ENCODE measurements at regions not wholly inside any gene's neighbourhood (a gene's known extent, or its start where the extent isn't known, plus 50 kb on each side); places are given as distances from the start of the nearest gene placed in this dataset.
"Not testable (repeated sequence)": the region's sequence is repeated elsewhere in the genome, so short reads cannot be mapped to it uniquely, and the experiment has no call there.

DNA sequence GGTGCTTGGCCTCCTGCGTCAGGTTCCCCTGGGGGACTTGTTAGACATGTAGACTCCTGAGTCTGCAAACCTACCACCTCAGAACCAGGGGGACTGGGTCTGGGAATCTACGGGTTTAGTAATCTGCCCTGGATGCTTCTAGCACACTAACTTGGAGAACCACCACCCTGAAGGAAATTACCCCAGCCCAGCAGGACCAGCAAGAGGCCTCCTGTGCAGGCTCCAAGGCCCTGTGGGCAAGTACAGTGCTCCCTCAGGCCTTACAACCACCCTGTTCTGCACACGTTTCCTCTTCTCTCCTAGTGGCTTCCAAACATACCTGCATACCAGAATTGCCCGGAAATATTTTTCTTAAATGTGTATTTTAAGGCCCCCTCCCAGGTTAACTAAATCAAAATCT lies 423.0 kb downstream of the FUT8 start:
- no peaks in the 10 kb centered on the region for H3K27me3 Mint-ChIP-seq
- H3K4me3 ChIP-seq (ENCODE audit: low read length) = no peak overlapping the region
- H3K4me1 ChIP-seq (ENCODE audit: insufficient read depth, low read length) = peaks cover 37% of the 10 kb centered on the region
- no peak overlapping the region for H3K27ac ChIP-seq (ENCODE audit: low read depth, low read length)
- peaks cover 0 to 3% (median 0%) of the 10 kb centered on the region in 5 donors for H3K9me3 Mint-ChIP-seq
- H3K4me3 Mint-ChIP-seq = no peak overlapping the region
- H3K27me3 ChIP-seq (ENCODE audit: insufficient read depth, low read length, poor library complexity, severe bottlenecking) = no peaks in the 10 kb centered on the region
- no peaks in the 10 kb centered on the region for H3K9me3 ChIP-seq (ENCODE audit: low read length)
- peaks cover 53 to 70% (median 58%) of the 10 kb centered on the region in 3 donors for H3K4me1 Mint-ChIP-seq
- peaks cover 0 to 2% (median 0%) of the 10 kb centered on the region in 3 donors for H3K36me3 Mint-ChIP-seq
- POLR2A ChIA-PET = no interaction called here
- DNase-seq = no peak
- H3K36me3 ChIP-seq (ENCODE audit: insufficient read depth, low read length) = no peaks in the 10 kb centered on the region
- CTCF ChIA-PET = no interaction called here
- H3K27ac Mint-ChIP-seq = peak overlapping the region in 1 of 8 donors; percentile 14

DNA sequence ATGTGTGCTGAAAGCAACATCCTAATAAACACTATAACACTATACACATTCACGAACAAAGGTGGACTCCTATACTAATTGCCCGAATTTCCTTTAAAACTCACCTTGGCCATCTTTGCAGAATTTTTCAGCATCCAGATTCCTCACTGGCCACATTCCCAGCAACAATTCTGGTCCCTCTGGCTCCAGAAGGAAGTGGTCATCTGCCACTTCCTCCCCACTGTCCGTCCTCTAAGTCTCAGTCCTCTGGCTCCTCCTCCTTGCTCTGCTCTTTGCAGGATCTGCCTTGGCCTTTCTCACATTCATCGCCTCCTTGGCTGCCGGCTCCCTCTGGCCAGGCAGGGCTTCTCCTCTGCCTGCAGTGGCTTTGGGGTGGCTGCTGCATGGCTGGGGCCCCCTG lies 426.0 kb downstream of the FUT8 start:
- Mint-ChIP-seq H3K4me3 (peak overlapping the region in 1 of 7 donors; percentile 47), H3K27ac (peak overlapping the region in 1 of 8 donors; percentile 27), H3K36me3 (peaks cover 0 to 2% (median 0%) of the 10 kb centered on the region in 3 donors), H3K27me3 (peaks cover 0 to 1% of the 10 kb centered on the region in 2 donors), H3K9me3 (peaks cover 0 to 3% (median 0%) of the 10 kb centered on the region in 5 donors), H3K4me1 (peaks cover 49 to 83% (median 65%) of the 10 kb centered on the region in 3 donors)
- ChIA-PET CTCF (no interaction called here), POLR2A (no interaction called here)
- H3K4me1 ChIP-seq (ENCODE audit: insufficient read depth, low read length) = peaks cover 36% of the 10 kb centered on the region
- H3K27ac ChIP-seq (ENCODE audit: low read depth, low read length) = no peak overlapping the region
- no peaks in the 10 kb centered on the region for H3K9me3 ChIP-seq (ENCODE audit: low read length)
- H3K36me3 ChIP-seq (ENCODE audit: insufficient read depth, low read length) = no peaks in the 10 kb centered on the region
- no peak overlapping the region for H3K4me3 ChIP-seq (ENCODE audit: low read length)
- DNase-seq = no peak
- no peaks in the 10 kb centered on the region for H3K27me3 ChIP-seq (ENCODE audit: insufficient read depth, low read length, poor library complexity, severe bottlenecking)

DNA sequence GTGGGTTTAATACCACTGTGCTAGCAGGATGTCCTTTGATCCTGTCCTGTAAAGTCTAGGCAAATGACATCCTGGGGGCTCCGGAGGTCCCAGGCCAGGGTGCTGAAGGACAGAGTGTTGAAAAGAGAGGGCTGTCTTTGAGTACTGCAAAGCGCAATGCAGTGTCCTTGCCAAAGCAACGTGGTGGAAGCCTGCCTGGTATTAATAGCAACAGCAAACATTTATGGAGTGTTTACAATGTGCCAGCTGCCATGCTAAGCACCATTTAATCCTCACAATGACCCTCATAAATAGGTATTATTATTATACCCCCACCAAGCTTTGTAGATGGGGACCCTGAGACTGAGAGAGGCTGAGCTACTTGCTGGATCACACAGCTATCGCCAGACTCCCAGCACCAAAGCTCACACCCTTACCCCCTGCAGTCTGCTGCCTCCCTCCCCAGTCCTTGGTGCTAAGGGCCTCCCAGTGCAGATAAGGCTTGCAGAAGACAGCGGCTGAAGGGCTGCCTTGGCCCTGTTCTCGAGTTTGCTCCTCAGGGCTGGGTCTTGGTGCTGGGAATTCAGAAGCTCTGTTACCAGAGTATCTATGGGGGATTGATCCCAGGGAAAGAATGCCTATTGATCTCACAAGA lies 427.7 kb downstream of the FUT8 start:
- H3K27me3 Mint-ChIP-seq = peaks cover 0 to 1% of the 10 kb centered on the region in 2 donors
- H3K27me3 ChIP-seq (ENCODE audit: insufficient read depth, low read length, poor library complexity, severe bottlenecking) = no peaks in the 10 kb centered on the region
- H3K36me3 ChIP-seq (ENCODE audit: insufficient read depth, low read length) = no peaks in the 10 kb centered on the region
- ChIA-PET CTCF (interaction anchor here (0.8 to 1.5 kb wide), 3 partner anchors 12 to 119 kb away, joined by 3 to 6 read pairs (median 4); no protein-coding TSS in a partner anchor), POLR2A (no interaction called here)
- no peak overlapping the region for H3K27ac Mint-ChIP-seq
- peaks cover 56 to 88% (median 75%) of the 10 kb centered on the region in 3 donors for H3K4me1 Mint-ChIP-seq
- DNase-seq = no peak
- H3K4me1 ChIP-seq (ENCODE audit: insufficient read depth, low read length) = peaks cover 52% of the 10 kb centered on the region
- peak overlapping the region in 1 of 7 donors; percentile 28 for H3K4me3 Mint-ChIP-seq
- H3K4me3 ChIP-seq (ENCODE audit: low read length) = no peak overlapping the region
- H3K9me3 Mint-ChIP-seq = peaks cover 0 to 3% (median 0%) of the 10 kb centered on the region in 5 donors
- H3K27ac ChIP-seq (ENCODE audit: low read depth, low read length) = no peak overlapping the region
- peaks cover 0 to 4% (median 2%) of the 10 kb centered on the region in 3 donors for H3K36me3 Mint-ChIP-seq
- H3K9me3 ChIP-seq (ENCODE audit: low read length) = no peaks in the 10 kb centered on the region

DNA sequence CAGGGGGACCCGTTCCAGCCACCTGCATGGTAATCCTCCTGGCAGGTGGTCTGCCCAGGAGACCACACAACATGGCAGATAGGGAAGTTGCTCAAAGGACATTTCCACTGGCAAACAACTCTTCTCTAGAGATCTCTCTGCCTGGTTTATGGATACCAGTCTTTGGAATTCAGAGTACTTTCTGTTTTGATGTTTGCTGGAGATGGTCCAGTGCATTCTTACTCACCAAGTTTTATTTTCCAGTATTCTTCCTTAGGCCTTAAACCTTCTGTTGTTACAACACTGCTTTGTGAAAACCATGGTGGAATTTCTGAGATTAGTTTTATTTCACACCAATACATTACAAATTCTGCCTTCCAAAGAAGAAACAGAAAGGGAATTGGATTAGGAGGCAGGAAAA lies 428.3 kb downstream of the FUT8 start:
- Mint-ChIP-seq H3K27me3 (peaks cover 0 to 1% of the 10 kb centered on the region in 2 donors), H3K9me3 (peaks cover 0 to 3% (median 0%) of the 10 kb centered on the region in 5 donors), H3K4me3 (no peak overlapping the region), H3K36me3 (peaks cover 0 to 4% (median 2%) of the 10 kb centered on the region in 3 donors), H3K4me1 (peaks cover 59 to 92% (median 80%) of the 10 kb centered on the region in 3 donors), H3K27ac (no peak overlapping the region)
- Histone ChIP-seq H3K27ac (ENCODE audit: low read depth, low read length) (no peak overlapping the region), H3K4me3 (ENCODE audit: low read length) (no peak overlapping the region), H3K27me3 (ENCODE audit: insufficient read depth, low read length, poor library complexity, severe bottlenecking) (no peaks in the 10 kb centered on the region), H3K9me3 (ENCODE audit: low read length) (no peaks in the 10 kb centered on the region), H3K36me3 (ENCODE audit: insufficient read depth, low read length) (no peaks in the 10 kb centered on the region), H3K4me1 (ENCODE audit: insufficient read depth, low read length) (peaks cover 58% of the 10 kb centered on the region)
- ChIA-PET POLR2A (no interaction called here), CTCF (interaction anchor here (1.2 to 1.5 kb wide), 2 partner anchors 12 to 16 kb away, joined by 4 to 6 read pairs; no protein-coding TSS in a partner anchor)
- DNase-seq = no peak

DNA sequence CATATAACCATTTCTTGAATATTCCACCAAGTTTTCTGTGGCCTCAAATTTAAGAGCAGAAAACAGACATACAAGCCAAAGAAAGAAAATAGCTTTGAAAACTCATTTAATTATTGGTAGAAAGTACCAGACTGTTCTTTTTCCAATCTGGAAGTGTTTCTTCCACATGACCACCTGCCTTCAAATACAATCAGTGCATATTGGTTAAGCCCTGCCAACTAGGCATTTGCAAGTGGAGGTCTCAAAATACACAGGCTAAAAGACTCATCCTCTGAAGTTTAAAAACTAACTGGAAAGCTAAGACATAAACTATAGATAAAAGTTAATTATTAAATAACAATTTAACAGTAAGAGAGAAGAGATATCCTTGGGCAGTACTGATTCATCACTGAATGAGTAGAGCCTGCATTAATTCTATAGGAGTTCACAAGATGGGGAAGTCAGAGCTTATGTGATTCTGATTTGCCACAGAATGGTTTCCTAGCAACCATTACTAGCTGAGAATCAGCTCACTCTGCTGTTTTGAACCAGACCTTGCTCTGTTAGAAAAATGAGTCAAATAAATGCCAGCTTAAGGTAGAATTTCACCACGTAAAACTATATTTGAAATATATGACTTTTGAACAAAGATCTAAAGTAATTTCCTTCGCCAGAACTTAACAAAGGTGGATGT lies 433.8 kb downstream of the FUT8 start:
- peaks cover 61 to 87% (median 84%) of the 10 kb centered on the region in 3 donors for H3K4me1 Mint-ChIP-seq
- H3K36me3 Mint-ChIP-seq = peaks cover 0 to 11% (median 1%) of the 10 kb centered on the region in 3 donors
- peaks cover 0 to 6% (median 2%) of the 10 kb centered on the region in 5 donors for H3K9me3 Mint-ChIP-seq
- Histone ChIP-seq H3K9me3 (ENCODE audit: low read length) (no peaks in the 10 kb centered on the region), H3K4me3 (ENCODE audit: low read length) (peak overlapping the region; percentile 51), H3K4me1 (ENCODE audit: insufficient read depth, low read length) (peaks cover 85% of the 10 kb centered on the region), H3K27ac (ENCODE audit: low read depth, low read length) (peak overlapping the region; percentile 28), H3K36me3 (ENCODE audit: insufficient read depth, low read length) (no peaks in the 10 kb centered on the region), H3K27me3 (ENCODE audit: insufficient read depth, low read length, poor library complexity, severe bottlenecking) (no peaks in the 10 kb centered on the region)
- H3K27me3 Mint-ChIP-seq = no peaks in the 10 kb centered on the region
- CTCF ChIA-PET = interaction anchor here (0.8 to 3.0 kb wide), 15 partner anchors 13 to 860 kb away, joined by 3 to 24 read pairs (median 4); partner anchors contain the start of gene FUT8
- peak overlapping the region; percentile 41 to 85 (median 78) for H3K4me3 Mint-ChIP-seq
- DNase-seq = peak in 2 of 5 donors; percentile 62 to 70
- peak overlapping the region; percentile 83 to 99 (median 91) for H3K27ac Mint-ChIP-seq
- POLR2A ChIA-PET = interaction anchor here (0.8 to 1.7 kb wide), 5 partner anchors 15 to 435 kb away, joined by 3 to 11 read pairs (median 5); no protein-coding TSS in a partner anchor

DNA sequence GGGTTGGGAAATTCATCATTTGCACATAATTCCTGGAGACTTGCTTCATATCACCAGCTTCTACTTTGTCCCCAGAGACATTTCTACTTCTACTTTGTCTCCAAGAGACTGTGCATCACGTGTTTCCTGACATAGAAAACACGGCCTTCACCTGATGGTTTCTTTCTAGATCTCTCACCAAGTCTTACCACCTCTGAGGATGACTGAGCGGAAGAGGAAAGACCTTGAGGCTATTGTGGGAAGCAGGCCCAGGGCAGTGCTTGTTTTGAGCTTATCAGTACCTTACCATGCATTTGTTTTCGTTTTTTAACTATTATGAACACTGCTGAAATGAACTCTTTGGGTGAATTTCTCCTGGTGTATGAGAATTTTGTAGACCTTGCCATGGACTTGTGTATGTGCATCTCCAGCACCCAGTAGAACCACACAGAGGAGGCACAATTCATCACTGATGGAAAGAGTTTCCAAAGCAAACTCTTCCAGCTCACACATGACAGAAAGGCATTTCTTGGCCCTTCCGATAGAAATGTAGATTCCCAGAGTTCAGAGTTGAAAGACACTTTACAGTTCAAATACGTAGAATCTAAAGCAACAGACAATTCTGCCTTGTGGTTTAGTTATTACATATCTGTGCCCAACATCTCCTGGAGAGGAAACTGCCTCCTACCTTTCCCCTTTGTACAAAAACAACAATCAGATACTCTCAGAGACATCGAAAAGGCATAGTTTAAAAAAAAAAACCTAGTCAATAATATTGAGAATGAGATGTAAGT lies 434.7 kb downstream of the FUT8 start:
- DNase-seq = peak; percentile 45 to 93 (median 87)
- ChIA-PET CTCF (interaction anchor here (0.8 to 3.0 kb wide), 15 partner anchors 14 to 560 kb away, joined by 3 to 24 read pairs (median 4); partner anchors contain the start of gene FUT8), POLR2A (interaction anchor here (0.6 to 1.7 kb wide), 6 partner anchors 14 to 556 kb away, joined by 4 to 11 read pairs (median 4); no protein-coding TSS in a partner anchor)
- Mint-ChIP-seq H3K36me3 (peaks cover 0 to 18% (median 1%) of the 10 kb centered on the region in 3 donors), H3K27me3 (no peaks in the 10 kb centered on the region), H3K4me1 (peaks cover 67 to 91% (median 89%) of the 10 kb centered on the region in 3 donors), H3K9me3 (peaks cover 0 to 9% (median 3%) of the 10 kb centered on the region in 5 donors), H3K4me3 (peak overlapping the region; percentile 41 to 85 (median 78)), H3K27ac (peak overlapping the region; percentile 83 to 99 (median 91))
- no peaks in the 10 kb centered on the region for H3K9me3 ChIP-seq (ENCODE audit: low read length)
- H3K4me3 ChIP-seq (ENCODE audit: low read length) = peak overlapping the region; percentile 51
- no peaks in the 10 kb centered on the region for H3K36me3 ChIP-seq (ENCODE audit: insufficient read depth, low read length)
- peak overlapping the region; percentile 28 for H3K27ac ChIP-seq (ENCODE audit: low read depth, low read length)
- peaks cover 91% of the 10 kb centered on the region for H3K4me1 ChIP-seq (ENCODE audit: insufficient read depth, low read length)
- no peaks in the 10 kb centered on the region for H3K27me3 ChIP-seq (ENCODE audit: insufficient read depth, low read length, poor library complexity, severe bottlenecking)

DNA sequence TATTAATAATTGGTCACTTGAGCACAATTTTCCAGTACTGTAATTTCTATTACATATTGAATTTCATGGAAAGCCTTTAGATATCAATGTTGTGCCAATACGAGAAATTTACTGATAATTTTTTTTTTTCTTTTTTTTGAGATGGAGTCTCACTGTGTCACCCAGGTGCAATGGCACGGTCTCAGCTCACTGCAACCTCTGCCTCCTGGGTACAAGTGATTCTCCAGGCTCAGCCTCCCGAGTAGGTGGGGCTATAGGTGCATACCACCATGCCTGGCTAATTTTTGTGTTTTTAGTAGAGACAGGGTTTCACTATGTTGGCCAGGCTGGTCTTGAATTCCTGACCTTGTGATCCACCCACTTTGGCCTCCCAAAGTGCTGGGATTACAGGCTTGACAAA lies 435.4 kb downstream of the FUT8 start:
- POLR2A ChIA-PET = interaction anchor here (0.6 to 0.7 kb wide), 2 partner anchors 292 to 621 kb away, joined by 4 to 8 read pairs; no protein-coding TSS in a partner anchor
- H3K36me3 ChIP-seq (ENCODE audit: insufficient read depth, low read length); H3K4me3 ChIP-seq (ENCODE audit: low read length); H3K27me3 Mint-ChIP-seq; H3K9me3 ChIP-seq (ENCODE audit: low read length); DNase-seq; H3K27ac ChIP-seq (ENCODE audit: low read depth, low read length); H3K9me3 Mint-ChIP-seq; H3K27me3 ChIP-seq (ENCODE audit: insufficient read depth, low read length, poor library complexity, severe bottlenecking): not testable (repeated sequence)
- Mint-ChIP-seq H3K4me1 (peaks cover 69 to 91% (median 88%) of the 10 kb centered on the region in 3 donors), H3K36me3 (peaks cover 0 to 20% (median 1%) of the 10 kb centered on the region in 3 donors), H3K4me3 (peak overlapping the region in 6 of 7 donors; percentile 8 to 85 (median 57)), H3K27ac (peak overlapping the region in 3 of 8 donors; percentile 40 to 83 (median 41))
- H3K4me1 ChIP-seq (ENCODE audit: insufficient read depth, low read length) = peaks cover 89% of the 10 kb centered on the region
- CTCF ChIA-PET = interaction anchor here (1.9 kb wide), 1 partner anchor 24 kb away, joined by 24 read pairs; no protein-coding TSS in a partner anchor
